GM12878 (cell line): ENCODE measurements at regions not wholly inside any gene's neighbourhood (a gene's known extent, or its start where the extent isn't known, plus 50 kb on each side); places are given as distances from the start of the nearest gene placed in this dataset.

Source experiments
- ATAC-seq: fragments of 200-7000 bp; cut with Tn5 transposase; 3 replicates; pipeline ENCODE4 v1.9.1; 2020; ENCODE audit warnings: mild to moderate bottlenecking, moderate library complexity
- BruUV-seq: library from RNA; stranded (reverse); fragments of 400-500 nt; replicated peaks from 2 replicates; lab custom pipeline; 2021; lab: Mats Ljungman, UMichigan
- CTCF ChIA-PET: fragments of 300-600 bp; sonication (Branson Sonifier 250); formaldehyde crosslinking; extraction: SDS; loops from one replicate; lab custom pipeline; 2021; ENCODE audit warnings: inconsistent platforms; lab: Yijun Ruan, JAX
- POLR2A ChIA-PET: fragments of 350-600 bp; formaldehyde crosslinking; extraction: SDS; loops from one replicate; lab custom pipeline; 2021; ENCODE audit warnings: inconsistent platforms; lab: Charles Lee
- RAD21 ChIA-PET: fragments of 300-600 bp; sonication (Branson Sonifier 250); formaldehyde crosslinking; loops from one replicate; lab custom pipeline; 2023; ENCODE audit warnings: antibody characterized with exemption; ENCODE audit not compliant: unreplicated experiment; lab: Charles Lee
- SMC1A ChIA-PET: fragments of 300-600 bp; sonication (Branson Sonifier 250); formaldehyde crosslinking; loops from one replicate; lab custom pipeline; 2023; ENCODE audit not compliant: unreplicated experiment, uncharacterized antibody; lab: Charles Lee
- DNase-seq: peaks from one replicate; pipeline ENCODE4 v3.0.0-alpha.2; 2011; ENCODE audit warnings: low read depth, low spot score
- FAIRE-seq: peaks from 3 replicates; lab custom pipeline; 2011; peaks lifted over from hg19 to GRCh38; lab: Jason Lieb, UNC
- H2AFZ ChIP-seq: 2 replicates; pipeline ENCODE4 v1.6.0; 2011; ENCODE audit warnings: low read depth, low read length, control low read depth; ENCODE audit not compliant: control insufficient read depth
- H3K27ac ChIP-seq: 2 replicates; pipeline ENCODE4 v1.5.1; 2011; ENCODE audit warnings: control low read depth; ENCODE audit not compliant: control insufficient read depth, insufficient read depth
- H3K27me3 ChIP-seq, 2 experiments: replicated peaks in 1 of 2; 2 replicates each; pipeline versions ENCODE4 v1.6.0 to v1.6.1; 2011; ENCODE audit warnings: low read length in 1 of 2; ENCODE audit not compliant: control insufficient read depth in 2 of 2, insufficient read depth in 2 of 2
- H3K36me3 ChIP-seq, 2 experiments: 2 replicates each; pipeline ENCODE4 v1.5.1; 2011; ENCODE audit warnings: low read length in 1 of 2; ENCODE audit not compliant: control insufficient read depth in 2 of 2, insufficient read depth in 2 of 2
- H3K4me1 ChIP-seq: 2 replicates; pipeline ENCODE4 v1.6.1; 2011; ENCODE audit warnings: mild to moderate bottlenecking, low read length, moderate library complexity, mixed read lengths; ENCODE audit not compliant: control insufficient read depth, insufficient read depth
- H3K4me2 ChIP-seq: 2 replicates; pipeline ENCODE4 v1.6.0; 2011; ENCODE audit warnings: control low read depth; ENCODE audit not compliant: control insufficient read depth, insufficient read depth
- H3K4me3 ChIP-seq: fragments of 200-600 bp; sonication (generic); 2 replicates; pipeline ENCODE4 v1.5.1; 2016
- H3K79me2 ChIP-seq: 2 replicates; pipeline ENCODE4 v1.6.0; 2011; ENCODE audit warnings: low read length; ENCODE audit not compliant: control insufficient read depth, insufficient read depth
- H3K9ac ChIP-seq: 2 replicates; pipeline ENCODE4 v1.8.0; 2011; ENCODE audit warnings: low read length, control low read depth, mixed read lengths; ENCODE audit not compliant: control insufficient read depth, insufficient read depth
- H3K9me3 ChIP-seq: replicated peaks from 3 replicates; pipeline ENCODE4 v1.5.1; 2011; ENCODE audit warnings: mild to moderate bottlenecking, low read length; ENCODE audit not compliant: control insufficient read depth, insufficient read depth
- H4K20me1 ChIP-seq: 2 replicates; pipeline ENCODE4 v1.6.0; 2011; ENCODE audit not compliant: control insufficient read depth, insufficient read depth
- ASH2L ChIP-seq: fragments of 300-600, 200-600 bp; sonication (generic); IDR thresholded peaks from 2 replicates; pipeline ENCODE4 v1.6.1; 2017; ENCODE audit warnings: low read depth, mild to moderate bottlenecking, borderline replicate concordance
- BHLHE40 ChIP-seq, 2 experiments: fragments of 450-650 bp in 1 of 2; IDR thresholded peaks; 2 replicates each; pipeline ENCODE4 v1.6.1; 2011 to 2017; ENCODE audit warnings: low read depth in 2 of 2, borderline replicate concordance in 1 of 2, improper control_type of control experiment in 1 of 2, low read length in 1 of 2, mild to moderate bottlenecking in 1 of 2
- BRCA1 ChIP-seq: IDR thresholded peaks from 2 replicates; pipeline ENCODE4 v1.6.1; 2011; ENCODE audit warnings: low read depth, low read length, improper control_type of control experiment
- GATAD2B ChIP-seq: fragments of 450-650 bp; conservative IDR thresholded peaks from 2 replicates; pipeline ENCODE4 v1.6.1; 2017; ENCODE audit warnings: low read depth, mild to moderate bottlenecking, moderate library complexity
- IKZF2 ChIP-seq, 2 experiments: fragments of 450-650 bp; IDR thresholded peaks; 2 replicates each; pipeline ENCODE4 v1.6.1; 2017; ENCODE audit warnings: mild to moderate bottlenecking in 2 of 2, moderate library complexity in 2 of 2
- IRF4 ChIP-seq: IDR thresholded peaks from 2 replicates; pipeline ENCODE4 v1.6.1; 2011; ENCODE audit warnings: low read depth, low read length
- PML ChIP-seq: IDR thresholded peaks from 2 replicates; pipeline ENCODE4 v1.6.1; 2012; ENCODE audit warnings: low read length, inconsistent platforms
- RAD21 ChIP-seq: IDR thresholded peaks from 2 replicates; pipeline ENCODE4 v1.6.1; 2011; ENCODE audit warnings: mild to moderate bottlenecking, low read depth, low read length, moderate library complexity; ENCODE audit not compliant: insufficient read depth
- RBBP5 ChIP-seq: fragments of 200-600 bp; sonication (generic); conservative IDR thresholded peaks from 2 replicates; pipeline ENCODE4 v1.6.1; 2016
- SMARCA5 ChIP-seq: fragments of 450-650 bp; IDR thresholded peaks from 2 replicates; pipeline ENCODE4 v1.6.1; 2017; ENCODE audit warnings: mild to moderate bottlenecking
- SREBF2 ChIP-seq: IDR thresholded peaks from 2 replicates; pipeline ENCODE4 v1.6.1; 2012; ENCODE audit warnings: mild to moderate bottlenecking, low read length
- TAF1 ChIP-seq: IDR thresholded peaks from 2 replicates; pipeline ENCODE4 v1.6.1; 2011; ENCODE audit warnings: mild to moderate bottlenecking, low read depth, low read length, borderline replicate concordance
- TCF12 ChIP-seq: IDR thresholded peaks from 2 replicates; pipeline ENCODE4 v1.6.1; 2011; ENCODE audit warnings: low read depth, mild to moderate bottlenecking, low read length
- YY1 ChIP-seq: IDR thresholded peaks from 2 replicates; pipeline ENCODE4 v1.6.1; 2011; ENCODE audit warnings: low read depth, mild to moderate bottlenecking, low read length
- WGBS: methylation state at CpG from one replicate; pipeline ENCODE4 v1.1.6; 2016; ENCODE audit warnings: low lambda C conversion rate; ENCODE audit not compliant: insufficient replicate concordance, insufficient coverage; ENCODE audit errors: missing lambda C conversion rate; 5-methylcytosine and 5-hydroxymethylcytosine counted together
- in situ Hi-C: fragments of 300-500 bp; cut with MboI; formaldehyde crosslinking; loops from 9 replicates; pipeline ENCODE4 v1.14.3; 2018; ENCODE audit warnings: mixed read lengths
- intact Hi-C: fragments of 100-400 bp; cut with micrococcal nuclease; formaldehyde crosslinking; loops from one replicate; pipeline ENCODE4 v1.14.2; 2022; ENCODE audit not compliant: unreplicated experiment
- TF ChIP-seq, protein P1 (sequence below): fragments of 450-650 bp; IDR thresholded peaks from 2 replicates; pipeline ENCODE4 v1.6.1; 2016; ENCODE audit warnings: mild to moderate bottlenecking, moderate library complexity, borderline replicate concordance

DNA sequence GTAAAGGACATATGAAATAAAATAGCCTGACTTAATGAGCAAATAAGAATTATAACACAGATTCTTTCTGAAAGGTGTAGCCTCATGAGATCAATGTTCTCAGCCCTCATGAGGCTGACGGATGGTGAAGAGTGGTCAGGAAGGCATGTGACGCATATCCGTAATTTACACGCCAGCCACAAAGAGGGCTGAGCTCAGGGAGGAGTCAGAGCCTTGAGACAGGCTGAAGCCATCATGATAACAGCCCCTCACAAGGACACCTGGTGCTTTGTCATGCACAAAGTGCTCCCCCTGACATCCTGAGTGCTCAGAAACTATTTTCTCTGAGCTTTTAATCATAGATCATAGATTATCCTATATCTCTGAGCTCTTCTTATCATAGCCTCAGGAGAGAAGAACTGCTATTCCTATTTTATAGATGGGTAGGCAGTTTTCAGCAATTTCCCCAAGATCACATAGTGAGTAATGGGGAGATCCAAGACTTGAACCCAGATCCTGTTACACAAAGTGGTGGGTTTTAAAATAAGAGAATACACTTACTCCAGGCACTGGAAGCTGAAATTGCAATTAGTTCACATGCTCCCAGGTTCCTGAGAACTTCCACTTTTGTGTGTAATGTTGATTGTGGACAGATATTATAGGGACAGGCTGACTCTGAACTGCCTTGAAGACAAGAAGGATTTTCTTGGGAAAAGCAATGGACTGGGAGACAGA is 267.1 kb downstream of the RPLP1 start (continued):
- TF ChIP-seq, protein P1, sequence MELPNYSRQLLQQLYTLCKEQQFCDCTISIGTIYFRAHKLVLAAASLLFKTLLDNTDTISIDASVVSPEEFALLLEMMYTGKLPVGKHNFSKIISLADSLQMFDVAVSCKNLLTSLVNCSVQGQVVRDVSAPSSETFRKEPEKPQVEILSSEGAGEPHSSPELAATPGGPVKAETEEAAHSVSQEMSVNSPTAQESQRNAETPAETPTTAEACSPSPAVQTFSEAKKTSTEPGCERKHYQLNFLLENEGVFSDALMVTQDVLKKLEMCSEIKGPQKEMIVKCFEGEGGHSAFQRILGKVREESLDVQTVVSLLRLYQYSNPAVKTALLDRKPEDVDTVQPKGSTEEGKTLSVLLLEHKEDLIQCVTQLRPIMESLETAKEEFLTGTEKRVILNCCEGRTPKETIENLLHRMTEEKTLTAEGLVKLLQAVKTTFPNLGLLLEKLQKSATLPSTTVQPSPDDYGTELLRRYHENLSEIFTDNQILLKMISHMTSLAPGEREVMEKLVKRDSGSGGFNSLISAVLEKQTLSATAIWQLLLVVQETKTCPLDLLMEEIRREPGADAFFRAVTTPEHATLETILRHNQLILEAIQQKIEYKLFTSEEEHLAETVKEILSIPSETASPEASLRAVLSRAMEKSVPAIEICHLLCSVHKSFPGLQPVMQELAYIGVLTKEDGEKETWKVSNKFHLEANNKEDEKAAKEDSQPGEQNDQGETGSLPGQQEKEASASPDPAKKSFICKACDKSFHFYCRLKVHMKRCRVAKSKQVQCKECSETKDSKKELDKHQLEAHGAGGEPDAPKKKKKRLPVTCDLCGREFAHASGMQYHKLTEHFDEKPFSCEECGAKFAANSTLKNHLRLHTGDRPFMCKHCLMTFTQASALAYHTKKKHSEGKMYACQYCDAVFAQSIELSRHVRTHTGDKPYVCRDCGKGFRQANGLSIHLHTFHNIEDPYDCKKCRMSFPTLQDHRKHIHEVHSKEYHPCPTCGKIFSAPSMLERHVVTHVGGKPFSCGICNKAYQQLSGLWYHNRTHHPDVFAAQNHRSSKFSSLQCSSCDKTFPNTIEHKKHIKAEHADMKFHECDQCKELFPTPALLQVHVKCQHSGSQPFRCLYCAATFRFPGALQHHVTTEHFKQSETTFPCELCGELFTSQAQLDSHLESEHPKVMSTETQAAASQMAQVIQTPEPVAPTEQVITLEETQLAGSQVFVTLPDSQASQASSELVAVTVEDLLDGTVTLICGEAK = no peak
- TF ChIP-seq SREBF2 (no peak), SMARCA5 (no peak)

DNA sequence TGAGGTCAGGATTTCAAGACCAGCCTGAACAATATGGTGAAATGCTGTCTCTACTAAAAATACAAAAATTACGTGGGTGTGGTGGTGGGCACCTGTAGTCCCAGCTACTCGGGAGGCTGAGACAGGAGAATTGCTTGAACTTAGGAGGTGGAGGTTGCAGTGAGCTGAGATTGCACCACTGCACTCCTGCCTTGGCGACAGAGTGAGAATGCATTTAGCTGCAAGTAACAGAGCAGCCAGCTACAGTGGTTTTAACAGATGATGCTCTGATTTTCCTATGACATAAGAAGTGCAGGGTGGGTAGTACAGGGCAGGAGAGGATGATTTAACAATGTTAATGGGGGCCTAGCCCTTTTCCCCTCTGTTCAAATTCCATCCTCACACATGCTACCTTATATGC is 267.9 kb downstream of the RPLP1 start:
- SMC1A ChIA-PET = interaction anchor here (0.6 to 2.2 kb wide), 2 partner anchors 37 to 262 kb away, joined by 4 read pairs; no protein-coding TSS in a partner anchor
- Histone ChIP-seq H4K20me1 (no peaks in the 10 kb centered on the region), H2AFZ (no peak overlapping the region), H3K36me3 (no peaks in the 10 kb centered on the region), H3K4me2 (no peak overlapping the region), H3K9ac (no peak overlapping the region), H3K27me3 (peaks cover 0 to 2% of the 10 kb centered on the region in 2 experiments; a peak in 1 of 4 replicates), H3K4me1 (peaks cover 13% of the 10 kb centered on the region), H3K4me3 (no peak overlapping the region), H3K9me3 (no peaks in the 10 kb centered on the region; the same call in 2 of the 3 replicates), H3K79me2 (no peaks in the 10 kb centered on the region), H3K27ac (no peak overlapping the region)
- no peak; the same call in 2 of the 3 replicates for ATAC-seq
- in situ Hi-C loops = no loop called here
- no TSS peak for BruUV-seq
- CTCF ChIA-PET = interaction anchor here (1.0 to 1.9 kb wide), 4 partner anchors 8 to 145 kb away, joined by 3 to 4 read pairs (median 4); no protein-coding TSS in a partner anchor
- intact Hi-C loops = loop anchor here (5.0 to 10.0 kb wide), 2 partner anchors 146 to 243 kb away; no protein-coding TSS in a partner anchor
- POLR2A ChIA-PET = interaction anchor here (1.4 kb wide), 1 partner anchor 39 kb away, joined by 3 read pairs; no protein-coding TSS in a partner anchor
- FAIRE-seq = no peak
- RAD21 ChIA-PET = interaction anchor here (0.8 to 1.9 kb wide), 5 partner anchors 14 to 379 kb away, joined by 3 to 6 read pairs (median 3); no protein-coding TSS in a partner anchor
- WGBS = 91% methylated on average over 3 of the region's 3 CpGs
- no peak for DNase-seq
- TF ChIP-seq IKZF2 (IDR thresholded peaks at IDR 0.05) (no peak), TAF1 (no peak), RAD21 (no peak), GATAD2B (no peak), TCF12 (no peak), BRCA1 (no peak), SREBF2 (no peak), BHLHE40 (IDR thresholded peaks at IDR 0.05; ENCODE audit: borderline replicate concordance in 1 of 2, low read depth in 2 of 2, low read length in 1 of 2) (no peak), PML (no peak), RBBP5 (no peak), IRF4 (no peak), YY1 (no peak), ASH2L (no peak)
- TF ChIP-seq, protein P1 = no peak
